Neuronal stem cell (in vitro differentiated cells): ENCODE measurements at regions not wholly inside any gene's neighbourhood (a gene's known extent, or its start where the extent isn't known, plus 50 kb on each side); places are given as distances from the start of the nearest gene placed in this dataset.

ENCODE experiments used
- DNase-seq: peaks from one replicate; pipeline ENCODE4 v3.0.0-alpha.2; 2013; ENCODE audit warnings: low spot score
- H2AFZ ChIP-seq: one replicate; pipeline ENCODE4 v1.6.1; 2013; ENCODE audit warnings: mild to moderate bottlenecking, low read length, inconsistent platforms
- H2AK5ac ChIP-seq: 2 replicates; pipeline ENCODE4 v1.6.1; 2013; ENCODE audit warnings: low read depth, mild to moderate bottlenecking, inconsistent platforms, low read length, moderate library complexity, mixed read lengths
- H2BK120ac ChIP-seq: 2 replicates; pipeline ENCODE4 v1.6.1; 2013; ENCODE audit warnings: low read depth, mild to moderate bottlenecking, inconsistent platforms, low read length, moderate library complexity, mixed read lengths
- H2BK12ac ChIP-seq: one replicate; pipeline ENCODE4 v1.6.1; 2013; ENCODE audit warnings: low read length, inconsistent platforms
- H2BK15ac ChIP-seq: 2 replicates; pipeline ENCODE4 v1.6.1; 2013; ENCODE audit warnings: mild to moderate bottlenecking, low read length, inconsistent platforms, mixed read lengths
- H2BK5ac ChIP-seq: one replicate; pipeline ENCODE4 v1.6.1; 2013; ENCODE audit warnings: inconsistent platforms, mild to moderate bottlenecking, low read length, moderate library complexity
- H3K14ac ChIP-seq: one replicate; pipeline ENCODE4 v1.6.1; 2013; ENCODE audit warnings: low read length, inconsistent platforms
- H3K18ac ChIP-seq: 2 replicates; pipeline ENCODE4 v1.6.1; 2013; ENCODE audit warnings: low read length, inconsistent platforms
- H3K23ac ChIP-seq: 2 replicates; pipeline ENCODE4 v1.6.1; 2013; ENCODE audit warnings: low read depth, mild to moderate bottlenecking, mixed read lengths, low read length, inconsistent platforms; ENCODE audit not compliant: poor library complexity
- H3K27ac ChIP-seq: replicated peaks from 3 replicates; pipeline ENCODE4 v1.5.1; 2013; ENCODE audit warnings: low read length, inconsistent platforms
- H3K27me3 ChIP-seq, 3 experiments: 2 replicates each; pipeline ENCODE4 v1.6.1; 2013; ENCODE audit warnings: low read length in 3 of 3, mild to moderate bottlenecking in 2 of 3, inconsistent platforms in 1 of 3, low read depth in 1 of 3, mixed read lengths in 1 of 3, moderate library complexity in 1 of 3; ENCODE audit not compliant: control insufficient read depth in 3 of 3, insufficient read depth in 3 of 3
- H3K36me3 ChIP-seq, 2 donors: replicated peaks in 1 of 2; 2 replicates each; pipeline ENCODE4 v1.6.1; 2013; ENCODE audit warnings: low read length in 2 of 2; ENCODE audit not compliant: control insufficient read depth in 2 of 2, insufficient read depth in 2 of 2
- H3K4ac ChIP-seq: 2 replicates; pipeline ENCODE4 v1.6.1; 2013; ENCODE audit warnings: inconsistent platforms, mild to moderate bottlenecking, low read length, moderate library complexity
- H3K4me1 ChIP-seq, 2 donors: 1 replicate in 1 of 2; 2 replicates in 1 of 2; pipeline ENCODE4 v1.6.1; 2013; ENCODE audit warnings: low read length in 2 of 2, low read depth in 1 of 2; ENCODE audit not compliant: control insufficient read depth in 2 of 2, insufficient read depth in 1 of 2
- H3K4me2 ChIP-seq: one replicate; pipeline ENCODE4 v1.6.1; 2013; ENCODE audit warnings: mild to moderate bottlenecking, low read length, inconsistent platforms; ENCODE audit not compliant: insufficient read depth, poor library complexity, severe bottlenecking
- H3K4me3 ChIP-seq, 2 donors: 2 replicates each; pipeline ENCODE4 v1.5.1; 2013; ENCODE audit warnings: low read length in 2 of 2, mild to moderate bottlenecking in 2 of 2, inconsistent platforms in 1 of 2, moderate library complexity in 1 of 2
- H3K79me1 ChIP-seq: one replicate; pipeline ENCODE4 v1.6.1; 2013; ENCODE audit warnings: low read depth, mild to moderate bottlenecking, inconsistent platforms, low read length, moderate library complexity
- H3K9ac ChIP-seq: one replicate; pipeline ENCODE4 v1.6.1; 2013; ENCODE audit warnings: mild to moderate bottlenecking, low read depth, low read length, inconsistent platforms; ENCODE audit not compliant: poor library complexity
- H3K9me3 ChIP-seq, 2 donors: replicated peaks in 1 of 2; 2 replicates each; pipeline versions ENCODE3 to v1.6.1; 2013; ENCODE audit warnings: low read length in 2 of 2, mild to moderate bottlenecking in 2 of 2, inconsistent platforms in 1 of 2, low read depth in 1 of 2, mixed read lengths in 1 of 2, moderate library complexity in 1 of 2; ENCODE audit not compliant: control insufficient read depth in 2 of 2, insufficient read depth in 1 of 2
- H4K8ac ChIP-seq: one replicate; pipeline ENCODE4 v1.6.1; 2013; ENCODE audit warnings: low read depth, mild to moderate bottlenecking, inconsistent platforms, low read length, moderate library complexity
- H4K91ac ChIP-seq: one replicate; pipeline ENCODE4 v1.6.1; 2013; ENCODE audit warnings: low read length, low read depth, mild to moderate bottlenecking, inconsistent platforms; ENCODE audit not compliant: poor library complexity
- WGBS, 2 donors: extraction: QIAGEN DNeasy Blood & Tissue Kit; methylation state at CpG; one replicate each; pipeline ENCODE4 v1.1.7; 2013; ENCODE audit warnings: missing lambda C conversion rate in 2 of 2, mixed read lengths in 1 of 2; ENCODE audit not compliant: insufficient read length in 2 of 2, insufficient replicate concordance in 1 of 2; ENCODE audit errors: extremely low coverage in 2 of 2; 5-methylcytosine and 5-hydroxymethylcytosine counted together

DNA sequence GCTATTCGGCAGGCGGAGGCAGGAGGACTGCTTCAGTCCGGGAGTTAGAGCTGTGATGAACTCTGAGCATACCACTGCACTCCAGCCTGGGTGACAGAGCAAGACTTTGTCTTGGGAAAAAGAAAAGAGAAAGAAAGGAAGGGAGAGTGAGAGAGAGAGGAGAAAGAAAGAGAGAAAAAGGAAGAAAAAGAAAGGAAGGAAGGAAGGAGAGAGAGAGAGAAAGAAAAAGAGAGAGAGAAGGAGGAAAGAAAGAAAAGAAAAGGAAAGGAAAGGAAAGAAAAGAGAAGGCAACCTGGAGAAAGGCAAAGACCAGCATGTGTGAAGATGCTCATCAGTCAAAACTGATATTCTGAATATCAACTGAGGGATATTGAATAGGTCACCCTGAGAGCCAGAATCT, 143.1 kb upstream of the SASH1 start:
- no peak overlapping the region for H4K91ac ChIP-seq
- peaks cover 0 to 20% (median 0%) of the 10 kb centered on the region in 3 experiments for H3K27me3 ChIP-seq
- H3K27ac ChIP-seq = no peak overlapping the region
- WGBS, 2 donors = no CpG with 5 or more reads among the region's 3 CpGs
- no peak overlapping the region for H3K4ac ChIP-seq
- H3K79me1 ChIP-seq = no peaks in the 10 kb centered on the region
- H3K9ac ChIP-seq = no peak overlapping the region
- no peaks in the 10 kb centered on the region for H3K9me3 ChIP-seq
- no peak overlapping the region for H2AFZ ChIP-seq
- no peak overlapping the region for H3K4me3 ChIP-seq
- no peaks in the 10 kb centered on the region for H3K36me3 ChIP-seq
- no peak overlapping the region for H3K14ac ChIP-seq
- no peak overlapping the region for H2BK12ac ChIP-seq
- DNase-seq = no peak
- no peak overlapping the region for H2AK5ac ChIP-seq
- H3K23ac ChIP-seq = no peak overlapping the region
- no peaks in the 10 kb centered on the region for H3K4me1 ChIP-seq
- H3K4me2 ChIP-seq = no peak overlapping the region
- H3K18ac ChIP-seq = no peak overlapping the region
- H2BK5ac ChIP-seq = no peak overlapping the region
- H2BK120ac ChIP-seq = no peak overlapping the region
- H4K8ac ChIP-seq = no peak overlapping the region
- H2BK15ac ChIP-seq = no peak overlapping the region

DNA sequence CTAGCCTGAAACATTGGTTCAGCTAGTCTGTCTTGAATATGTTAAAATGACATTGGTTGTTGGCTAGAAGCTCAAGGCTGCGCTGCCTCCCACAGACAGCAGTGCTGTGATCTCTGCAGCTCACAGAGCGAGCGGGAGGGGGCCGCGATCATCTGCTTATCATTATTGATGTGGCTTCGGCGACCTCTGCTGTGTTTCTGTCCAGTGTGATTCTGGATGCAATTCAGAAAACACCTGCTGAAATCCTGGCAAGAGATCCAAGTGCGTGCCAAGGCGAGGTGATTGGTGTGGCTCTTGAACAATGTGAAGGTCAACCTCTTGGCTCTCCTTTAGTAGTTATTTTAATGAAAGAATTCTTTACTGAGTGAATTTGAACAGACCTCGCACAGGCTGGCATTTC, 142.3 kb upstream of the SASH1 start:
- no peak overlapping the region for H3K9ac ChIP-seq
- no peak overlapping the region for H3K4ac ChIP-seq

DNA sequence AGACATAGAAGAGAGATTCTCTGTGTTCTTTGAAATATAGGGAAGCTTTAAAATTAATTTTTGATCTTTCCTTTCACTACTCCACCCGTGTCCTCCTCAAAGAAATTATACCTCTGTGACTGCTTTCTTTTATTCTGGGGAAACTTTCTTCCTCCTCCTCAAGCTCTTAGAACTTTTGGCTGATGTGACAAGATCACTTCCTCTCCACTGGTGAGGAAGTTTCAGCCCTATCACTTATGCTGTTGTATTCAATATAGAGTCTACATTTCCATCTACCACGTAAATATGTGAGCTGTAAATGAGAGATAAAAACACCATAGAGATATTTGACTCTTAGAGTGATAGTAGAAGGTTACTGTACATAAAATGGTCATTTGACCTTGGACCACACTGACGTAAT, 141.9 kb upstream of the SASH1 start:
- Histone ChIP-seq H3K79me1 (no peaks in the 10 kb centered on the region), H2AFZ (no peak overlapping the region), H2AK5ac (no peak overlapping the region), H3K14ac (no peak overlapping the region), H3K23ac (no peak overlapping the region), H3K27me3 (peaks cover 0 to 20% (median 0%) of the 10 kb centered on the region in 3 experiments), H2BK15ac (no peak overlapping the region), H3K4me3 (no peak overlapping the region), H2BK12ac (no peak overlapping the region), H2BK5ac (no peak overlapping the region), H3K4me1 (no peaks in the 10 kb centered on the region), H3K18ac (no peak overlapping the region), H4K8ac (no peak overlapping the region), H4K91ac (no peak overlapping the region), H3K9me3 (no peaks in the 10 kb centered on the region), H3K27ac (no peak overlapping the region), H3K4ac (no peak overlapping the region), H3K4me2 (no peak overlapping the region), H2BK120ac (no peak overlapping the region), H3K36me3 (no peaks in the 10 kb centered on the region), H3K9ac (no peak overlapping the region)
- WGBS, 2 donors = no CpG with 5 or more reads among the region's 3 CpGs
- DNase-seq = no peak

More for the DNA sequence above, 142.3 kb upstream of the SASH1 start:
- no CpG with 5 or more reads among the region's 10 CpGs for WGBS, 2 donors
- H3K4me3 ChIP-seq = no peak overlapping the region
- H2AK5ac ChIP-seq = no peak overlapping the region
- H3K27me3 ChIP-seq = peaks cover 0 to 20% (median 0%) of the 10 kb centered on the region in 3 experiments
- no peak overlapping the region for H3K4me2 ChIP-seq
- H3K9me3 ChIP-seq = no peaks in the 10 kb centered on the region
- DNase-seq = no peak
- no peak overlapping the region for H3K18ac ChIP-seq
- H3K14ac ChIP-seq = no peak overlapping the region
- H2BK5ac ChIP-seq = no peak overlapping the region
- no peak overlapping the region for H3K23ac ChIP-seq
- no peak overlapping the region for H4K91ac ChIP-seq
- no peak overlapping the region for H2AFZ ChIP-seq
- H3K79me1 ChIP-seq = no peaks in the 10 kb centered on the region
- no peak overlapping the region for H2BK120ac ChIP-seq
- H3K4me1 ChIP-seq = no peaks in the 10 kb centered on the region
- no peak overlapping the region for H2BK12ac ChIP-seq
- H3K27ac ChIP-seq = no peak overlapping the region
- H2BK15ac ChIP-seq = no peak overlapping the region
- H3K36me3 ChIP-seq = no peaks in the 10 kb centered on the region
- no peak overlapping the region for H4K8ac ChIP-seq

DNA sequence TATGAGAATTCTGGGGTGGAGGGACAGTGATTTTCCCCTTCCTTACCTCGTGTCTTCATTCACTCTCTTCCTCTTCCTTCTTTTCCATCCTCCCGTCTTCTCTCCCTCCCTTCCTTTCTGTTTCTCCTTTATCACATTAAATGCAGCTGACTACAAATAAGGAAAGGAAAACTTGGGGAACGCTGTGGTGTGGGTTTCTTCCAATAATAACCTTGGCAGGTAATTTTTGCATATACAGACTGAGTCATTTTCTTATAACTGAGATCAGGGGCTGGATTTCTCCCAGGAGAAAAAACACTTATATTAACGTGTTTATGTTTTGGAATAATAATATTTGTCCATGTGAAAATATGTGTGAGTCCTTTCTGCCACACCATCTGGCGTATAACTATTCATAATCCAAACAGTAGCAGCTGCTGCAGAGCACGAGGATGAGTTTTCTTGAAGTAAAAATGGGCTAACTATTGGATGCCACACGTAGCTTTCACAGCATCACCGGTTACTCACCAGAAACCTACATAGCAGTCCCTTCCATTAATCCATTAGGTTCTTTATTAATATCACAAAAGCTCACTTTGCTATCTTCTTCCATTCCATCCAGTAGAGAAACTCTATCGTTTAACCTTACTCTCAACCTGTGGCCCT, 139.2 kb upstream of the SASH1 start:
- H4K91ac ChIP-seq = no peak overlapping the region
- H3K23ac ChIP-seq = no peak overlapping the region
- H3K9me3 ChIP-seq = no peaks in the 10 kb centered on the region
- no peak overlapping the region for H3K4me3 ChIP-seq
- H2BK15ac ChIP-seq = no peak overlapping the region
- H3K14ac ChIP-seq = no peak overlapping the region
- no peak overlapping the region for H2AK5ac ChIP-seq
- no peak overlapping the region for H3K27ac ChIP-seq
- H4K8ac ChIP-seq = no peak overlapping the region
- no peak overlapping the region for H3K18ac ChIP-seq
- H2AFZ ChIP-seq = no peak overlapping the region
- H3K9ac ChIP-seq = no peak overlapping the region
- WGBS, 2 donors = no CpG with 5 or more reads among the region's 9 CpGs
- no peak overlapping the region for H3K4me2 ChIP-seq
- H2BK12ac ChIP-seq = no peak overlapping the region
- H2BK5ac ChIP-seq = no peak overlapping the region
- H3K27me3 ChIP-seq = peaks cover 0 to 20% (median 0%) of the 10 kb centered on the region in 3 experiments
- DNase-seq = no peak
- H3K79me1 ChIP-seq = no peaks in the 10 kb centered on the region
- H3K36me3 ChIP-seq = no peaks in the 10 kb centered on the region
- H3K4me1 ChIP-seq = no peaks in the 10 kb centered on the region
- H2BK120ac ChIP-seq = no peak overlapping the region
- no peak overlapping the region for H3K4ac ChIP-seq
